AG20443 (cell line): ENCODE measurements at regions not wholly inside any gene's neighbourhood (a gene's known extent, or its start where the extent isn't known, plus 50 kb on each side); places are given as distances from the start of the nearest gene placed in this dataset.
"Not testable (repeated sequence)": the region's sequence is repeated elsewhere in the genome, so short reads cannot be mapped to it uniquely, and the experiment has no call there.

Experiments used
- DNase-seq: peaks from one replicate; pipeline ENCODE4 v3.0.0; 2012; ENCODE audit warnings: low spot score, mixed read lengths

DNA sequence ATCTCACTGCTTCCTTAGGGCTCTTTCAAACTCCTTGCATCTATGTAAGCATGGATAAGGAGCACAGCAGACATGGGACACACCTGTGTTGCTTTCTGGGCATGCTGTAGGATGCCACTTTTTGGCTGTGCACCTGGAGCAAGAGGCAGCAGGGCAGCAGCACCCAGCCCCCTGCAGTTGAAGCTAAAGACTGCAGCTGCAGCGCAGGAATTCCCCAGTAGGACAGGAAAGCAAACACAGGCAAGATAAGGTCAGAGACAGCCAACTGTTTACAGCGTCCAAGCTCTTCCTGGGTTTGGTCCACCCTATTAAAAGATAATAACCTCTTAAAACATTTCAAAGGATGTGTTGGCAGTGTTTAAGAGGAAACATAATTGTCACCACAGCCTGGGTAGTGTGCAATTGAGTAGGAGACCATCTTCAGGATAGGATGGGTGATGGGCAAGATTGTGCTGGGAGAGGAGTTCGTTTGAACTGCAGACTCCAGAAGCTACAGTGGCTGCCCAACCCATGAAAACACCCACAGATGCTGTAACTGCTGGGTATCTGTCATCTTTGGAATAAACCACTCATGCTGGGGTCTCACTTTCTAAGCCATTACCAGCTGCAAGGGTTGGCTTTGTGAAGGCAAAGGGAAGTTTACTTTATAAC lies 242.3 kb upstream of the PLGLB1 start:
- not testable (repeated sequence) for DNase-seq

DNA sequence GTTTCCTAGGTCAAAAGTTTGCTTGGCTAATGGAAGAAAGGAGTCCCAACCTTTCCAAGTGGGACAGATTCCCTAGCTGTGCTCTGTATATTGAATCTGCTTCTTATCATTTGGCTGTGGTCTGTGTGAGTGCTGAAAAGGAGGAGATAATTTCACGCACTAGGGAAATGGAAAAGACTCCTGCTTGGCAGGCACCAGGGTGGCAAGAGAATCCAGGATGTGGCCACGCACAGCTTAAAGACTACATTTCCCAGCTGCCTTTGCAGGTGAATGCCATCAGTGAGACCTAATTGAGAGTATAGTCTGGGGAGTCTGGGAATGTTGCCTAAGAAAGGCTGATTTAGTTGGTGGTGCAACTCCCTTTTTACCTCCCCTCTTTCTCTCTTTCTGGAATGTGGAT lies 253.5 kb upstream of the PLGLB1 start:
- DNase-seq = not testable (repeated sequence)

DNA sequence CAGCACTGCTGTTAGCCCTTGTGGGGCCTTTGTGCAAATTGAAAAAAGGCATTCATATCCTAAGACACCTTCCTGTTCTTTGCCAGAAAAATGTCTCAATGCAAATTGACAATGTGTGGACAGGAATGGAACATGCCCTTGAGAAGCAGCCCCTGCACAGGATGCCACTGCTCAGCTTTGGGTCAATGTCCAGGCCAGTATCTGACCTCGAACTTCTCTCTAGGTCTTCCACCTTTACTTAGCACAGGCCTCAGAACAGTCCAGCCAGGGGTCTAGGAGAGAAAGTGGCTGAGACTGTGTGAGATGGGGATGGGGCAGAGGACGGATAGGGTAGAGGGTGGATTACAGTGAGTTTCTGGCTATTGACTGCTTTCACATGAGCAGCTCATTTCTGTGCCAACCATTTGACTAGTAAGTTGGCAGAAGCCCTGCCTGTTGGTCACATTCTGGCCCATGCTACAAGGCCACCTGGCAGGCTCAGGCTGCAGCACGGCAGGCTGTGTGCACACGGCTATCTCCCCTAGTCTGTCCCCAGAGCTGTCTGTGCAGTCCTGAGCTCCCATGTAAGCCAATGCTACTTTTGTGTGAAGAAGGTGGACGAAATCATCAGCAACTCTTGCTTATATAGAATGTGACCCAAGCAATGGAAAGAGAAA lies 254.5 kb upstream of the PLGLB1 start:
- not testable (repeated sequence) for DNase-seq

DNA sequence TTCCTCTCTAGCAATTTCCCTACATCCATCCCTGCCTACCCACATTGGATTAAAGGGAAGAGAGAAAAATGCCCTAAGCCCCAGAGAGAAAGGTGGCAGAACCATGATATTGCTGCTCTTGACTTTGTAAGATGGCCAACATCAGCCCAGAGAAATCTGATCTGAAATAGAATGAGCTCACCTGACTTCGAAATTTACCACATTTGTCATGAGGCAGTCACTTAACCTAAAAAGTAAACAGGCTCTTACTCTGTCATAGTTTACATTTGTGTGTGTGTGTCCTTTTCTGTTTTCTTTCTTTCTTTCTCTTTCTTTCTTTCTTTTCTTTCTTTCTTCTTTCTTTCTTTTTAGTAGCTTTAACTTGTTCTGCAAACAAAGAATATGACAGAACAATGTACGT lies 255.0 kb upstream of the PLGLB1 start:
- DNase-seq = not testable (repeated sequence)

DNA sequence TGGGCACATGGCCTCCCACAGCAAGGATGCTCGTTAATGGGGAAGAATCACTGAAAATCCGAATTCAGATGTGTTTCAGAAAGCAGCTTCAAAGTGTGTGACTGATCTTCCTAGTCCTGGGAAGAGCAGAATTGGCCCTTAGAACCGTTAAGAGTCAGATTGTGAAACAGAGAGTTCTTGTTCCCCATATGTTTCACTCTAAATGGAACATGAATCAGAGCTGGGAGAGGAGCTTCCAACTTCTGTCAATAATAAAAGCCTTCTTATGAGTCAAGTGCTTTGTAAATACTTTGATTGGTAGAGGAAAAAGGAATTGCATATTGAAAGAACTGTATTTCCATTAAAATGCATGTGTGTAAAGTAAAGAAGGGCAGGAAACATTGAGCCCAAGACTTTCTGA lies 256.1 kb upstream of the PLGLB1 start:
- DNase-seq = not testable (repeated sequence)

DNA sequence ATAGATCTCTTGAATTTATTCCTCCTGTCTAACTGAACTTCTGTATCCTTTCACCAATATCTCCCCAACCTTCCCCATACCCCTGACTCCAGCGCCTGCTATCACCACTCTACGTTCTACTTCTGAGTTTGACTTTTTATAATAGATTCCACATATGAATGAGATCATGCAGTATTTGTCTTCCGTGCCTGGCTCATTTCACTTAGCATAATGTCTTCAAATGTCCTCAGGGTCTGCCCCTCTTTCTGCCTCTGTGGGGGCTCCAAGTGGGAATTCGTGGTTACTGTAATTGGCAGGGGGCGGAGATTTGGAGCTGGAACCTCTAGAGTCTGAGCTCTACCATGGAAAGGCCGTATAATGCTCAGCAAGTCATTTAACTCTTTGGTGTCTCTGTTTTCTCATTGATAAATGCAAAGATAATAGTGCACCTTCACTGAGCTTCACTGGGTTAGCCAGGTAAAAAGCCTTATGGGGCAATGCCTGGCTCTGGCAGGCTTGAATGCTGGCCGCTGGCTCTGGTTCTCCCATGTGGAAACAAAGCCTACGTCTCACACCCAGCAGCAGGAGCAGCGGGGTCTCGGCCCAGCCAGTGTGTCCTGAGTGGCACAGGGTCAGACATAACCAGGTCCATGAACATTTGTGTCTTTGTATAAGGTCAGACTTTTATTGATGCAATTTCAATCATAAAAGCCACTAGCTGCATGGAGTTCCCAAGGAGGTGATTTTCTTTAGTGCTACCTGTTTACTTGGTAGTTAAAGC lies 259.1 kb upstream of the PLGLB1 start:
- DNase-seq = not testable (repeated sequence)

DNA sequence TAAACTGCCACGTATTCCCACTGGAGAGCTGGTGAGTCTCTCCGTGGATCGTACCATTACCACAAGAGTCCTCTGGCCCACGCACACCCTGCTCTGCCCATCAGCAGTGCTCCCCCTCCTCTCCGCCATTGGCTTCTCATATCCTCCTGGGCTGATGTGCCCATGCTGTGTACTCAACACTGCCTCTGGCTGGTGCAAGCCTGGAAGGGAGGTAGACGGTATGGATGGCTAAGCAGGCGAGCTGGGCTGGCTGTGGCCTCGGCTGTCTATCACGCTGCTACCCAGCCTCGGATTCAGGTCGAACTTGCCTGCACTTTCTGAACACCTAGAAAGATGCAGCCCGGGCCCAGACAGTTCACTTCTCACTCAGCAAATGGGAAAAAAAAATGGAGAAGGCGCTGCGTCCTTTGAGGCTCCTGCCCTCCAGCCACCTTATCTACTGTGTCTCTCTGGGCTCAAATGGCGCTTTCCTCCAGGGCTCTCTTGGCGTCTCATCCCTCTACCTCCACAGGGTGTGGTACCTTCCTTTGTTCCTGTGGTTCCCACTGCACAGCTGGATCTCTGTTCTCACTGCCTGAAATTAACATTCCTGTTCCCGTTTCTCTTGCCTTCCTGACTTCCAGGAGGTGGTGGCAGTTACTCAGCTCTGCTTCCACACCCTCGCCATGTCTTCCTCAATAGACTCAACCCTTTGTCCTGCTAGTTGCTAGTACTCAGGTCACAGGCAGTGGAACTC lies 262.3 kb upstream of the PLGLB1 start:
- DNase-seq = not testable (repeated sequence)

DNA sequence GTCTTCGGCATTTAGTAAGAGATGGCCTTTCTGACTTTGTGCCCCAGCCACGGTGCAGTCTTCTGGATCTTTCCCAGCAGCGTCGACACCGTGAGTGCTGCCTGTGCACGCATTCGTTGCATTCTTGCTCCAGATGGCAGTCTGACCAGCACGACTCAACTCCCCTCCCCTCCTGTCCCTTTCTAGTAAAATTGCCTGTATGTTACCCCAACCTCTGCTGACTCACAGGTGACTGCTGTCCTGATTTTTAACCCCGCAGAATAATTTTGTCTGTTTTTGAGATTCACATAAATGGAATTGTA lies 262.8 kb upstream of the PLGLB1 start:
- not testable (repeated sequence) for DNase-seq

DNA sequence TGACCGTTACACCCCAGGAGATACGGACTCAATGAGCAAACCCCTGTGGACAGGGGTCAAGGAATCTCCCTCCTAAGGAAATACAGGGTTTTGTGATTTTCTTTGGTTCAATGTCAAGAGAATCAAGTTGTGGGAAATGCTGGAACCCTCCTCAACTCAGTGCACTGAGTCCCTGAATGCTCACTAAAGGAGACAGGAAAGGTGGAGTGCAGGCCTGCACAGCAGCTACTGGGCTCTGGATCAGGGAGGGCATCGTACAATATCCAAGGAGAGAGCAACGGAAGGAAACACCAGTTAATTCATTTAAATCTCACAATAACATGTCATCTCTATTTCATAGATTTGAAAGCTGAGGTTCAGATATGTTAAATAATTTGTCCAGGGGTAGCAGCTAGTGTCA lies 263.5 kb upstream of the PLGLB1 start:
- DNase-seq = not testable (repeated sequence)

DNA sequence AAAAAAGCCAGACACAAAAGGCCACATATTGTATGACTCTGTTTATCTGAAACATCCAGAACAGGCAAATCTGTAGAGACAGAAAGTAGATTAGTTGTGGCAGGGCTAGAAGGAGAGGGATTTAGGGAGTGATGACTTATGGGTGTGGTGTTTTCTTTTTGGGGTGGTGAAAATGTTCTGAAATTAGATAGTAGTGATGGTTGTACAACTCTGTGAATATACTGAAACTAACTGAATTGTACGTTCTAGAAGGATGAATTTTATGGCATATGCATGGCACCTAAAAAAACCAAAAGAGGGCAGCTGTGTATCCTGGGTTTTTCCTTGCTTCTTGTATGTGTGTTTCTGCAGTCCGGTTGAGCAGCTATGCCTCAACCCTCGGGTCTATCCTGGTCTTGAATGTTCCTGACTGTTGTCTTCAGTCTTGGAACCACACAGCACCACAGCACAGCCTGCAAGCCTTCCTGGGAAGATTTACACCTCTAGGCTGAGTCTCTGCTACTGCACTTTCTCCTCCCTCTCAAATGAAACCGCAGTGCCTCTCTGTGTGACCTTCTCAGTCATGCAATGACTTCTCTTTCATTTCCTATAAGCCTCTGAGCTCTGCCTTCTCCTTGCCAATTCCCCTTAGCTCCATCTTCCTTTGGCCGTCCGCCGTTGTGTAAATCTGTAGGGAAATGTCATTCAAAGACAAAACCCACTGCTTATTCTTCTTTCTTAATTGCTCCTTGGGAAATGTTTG lies 269.1 kb upstream of the PLGLB1 start:
- DNase-seq = not testable (repeated sequence)

DNA sequence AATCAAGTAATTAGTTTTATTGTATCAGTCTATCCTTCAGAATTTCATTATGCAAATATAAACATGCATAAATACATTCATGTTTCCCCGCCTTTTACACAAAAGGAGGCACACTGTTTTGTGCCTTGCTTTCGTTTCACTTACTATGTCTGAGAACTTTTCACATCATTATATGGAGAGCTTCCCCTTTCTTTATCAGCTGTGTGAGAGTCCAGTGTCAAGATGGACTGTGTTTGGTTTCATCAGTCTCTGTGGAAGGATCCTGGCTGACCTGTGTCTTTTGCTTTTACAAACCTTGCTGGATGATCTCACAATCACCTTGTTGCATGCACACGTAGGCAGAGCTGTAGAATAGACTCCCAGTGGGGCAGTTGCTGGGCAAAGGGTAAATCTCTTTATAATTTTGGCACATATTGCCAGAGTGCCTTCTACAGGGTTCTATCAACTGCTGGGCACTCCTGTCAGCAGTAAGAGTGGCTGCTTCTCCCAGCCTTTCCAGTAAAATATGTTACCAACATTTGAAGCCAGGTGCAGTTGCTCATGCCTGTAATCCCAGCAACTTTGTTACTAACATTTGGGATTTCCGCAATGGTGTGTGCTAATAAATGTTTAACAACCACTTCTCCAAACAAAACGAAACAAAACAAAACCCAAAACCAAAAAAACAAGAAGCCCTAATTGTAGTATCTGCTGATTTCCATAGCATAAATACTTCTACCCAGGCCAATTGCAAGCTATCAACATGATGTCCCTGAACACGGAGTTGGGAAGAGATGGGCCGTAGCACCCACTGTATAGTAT lies 270.0 kb upstream of the PLGLB1 start:
- not testable (repeated sequence) for DNase-seq

DNA sequence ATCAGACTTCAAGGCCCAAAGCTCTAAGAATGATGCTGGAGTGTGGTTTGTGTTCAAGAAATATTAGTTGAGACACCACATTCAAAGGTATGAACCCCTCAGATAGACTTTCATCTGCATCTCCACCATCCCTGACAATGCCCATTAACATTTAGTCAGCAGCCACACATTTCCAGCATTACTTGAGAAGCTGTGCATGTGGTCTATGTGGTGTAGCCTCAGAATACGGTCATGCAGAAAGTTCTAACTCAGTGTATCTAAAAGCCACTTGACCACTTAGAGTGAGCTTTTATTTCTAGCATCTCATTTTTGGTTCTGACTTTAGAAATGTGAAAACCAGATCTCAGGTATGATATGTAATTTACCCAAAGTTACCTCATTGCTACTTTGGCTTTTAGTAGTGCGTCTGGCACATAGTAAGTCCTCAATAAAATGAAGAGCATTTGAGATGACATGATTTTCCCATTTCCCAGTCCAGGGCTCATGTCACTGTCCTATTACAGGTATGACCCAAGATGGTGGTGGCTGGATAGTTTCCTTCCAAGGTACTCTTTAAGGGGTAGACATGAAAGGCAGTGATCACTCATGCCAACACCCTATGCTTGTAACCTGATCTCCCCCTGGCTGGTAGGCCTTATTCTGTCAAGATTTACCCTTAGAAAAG lies 272.4 kb upstream of the PLGLB1 start:
- DNase-seq = not testable (repeated sequence)

DNA sequence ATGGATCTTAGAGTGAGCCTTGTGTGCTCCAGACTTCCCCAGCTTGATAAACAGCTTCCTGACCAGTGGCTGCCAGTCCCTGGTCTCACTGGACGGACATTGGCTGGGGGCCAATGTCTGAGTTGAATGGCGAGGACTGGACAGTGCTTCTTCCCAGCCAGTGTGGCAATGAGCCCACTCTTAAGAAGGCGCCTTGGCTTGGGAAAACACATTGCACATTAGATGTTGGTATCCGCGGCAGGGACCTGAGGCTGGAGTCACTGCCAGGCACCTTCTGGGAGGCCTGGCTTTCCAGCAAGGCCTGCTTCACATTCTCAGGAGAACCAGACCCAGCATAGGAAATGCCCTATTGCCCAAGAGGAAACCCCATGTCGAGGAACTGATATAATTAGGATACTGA lies 273.5 kb upstream of the PLGLB1 start:
- DNase-seq = not testable (repeated sequence)

DNA sequence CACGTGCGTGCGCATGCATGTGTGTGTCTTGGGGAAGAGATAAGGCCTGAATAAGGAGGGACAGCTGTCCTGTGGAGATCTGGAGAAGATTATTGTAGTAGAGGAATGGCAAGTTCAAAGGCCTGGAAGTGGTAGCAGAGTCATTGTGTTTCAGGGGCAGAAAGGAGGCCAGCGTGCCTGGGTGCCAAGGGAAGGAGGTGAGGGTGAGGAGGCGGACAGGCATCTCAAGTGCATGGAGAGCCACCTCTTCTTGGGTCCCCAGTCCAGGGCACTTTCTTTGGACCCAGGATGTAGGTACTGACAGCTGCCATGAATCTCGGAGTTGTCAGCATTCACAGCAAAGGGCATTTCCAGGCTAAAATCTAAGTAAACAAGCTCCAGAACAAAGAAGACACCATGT lies 279.7 kb upstream of the PLGLB1 start:
- DNase-seq = not testable (repeated sequence)

DNA sequence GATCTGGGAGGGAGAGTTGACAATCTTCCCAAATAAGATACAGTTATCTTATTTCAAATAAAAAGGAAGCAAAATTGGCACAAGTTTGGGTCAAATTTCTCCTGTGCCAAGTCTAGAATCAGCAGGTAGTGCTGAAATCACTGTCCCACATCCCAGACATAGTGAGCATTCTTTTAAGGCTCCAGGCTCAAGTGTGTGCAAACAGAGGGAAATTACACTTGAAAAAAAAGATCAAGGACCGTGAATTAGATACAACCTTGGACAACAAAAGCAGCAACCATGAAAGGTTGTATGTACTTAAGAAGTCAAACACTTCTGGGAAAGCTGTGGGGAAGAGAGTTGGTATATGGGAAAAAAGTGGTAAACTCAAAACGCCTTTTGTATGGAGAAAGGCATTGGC lies 280.2 kb upstream of the PLGLB1 start:
- not testable (repeated sequence) for DNase-seq

DNA sequence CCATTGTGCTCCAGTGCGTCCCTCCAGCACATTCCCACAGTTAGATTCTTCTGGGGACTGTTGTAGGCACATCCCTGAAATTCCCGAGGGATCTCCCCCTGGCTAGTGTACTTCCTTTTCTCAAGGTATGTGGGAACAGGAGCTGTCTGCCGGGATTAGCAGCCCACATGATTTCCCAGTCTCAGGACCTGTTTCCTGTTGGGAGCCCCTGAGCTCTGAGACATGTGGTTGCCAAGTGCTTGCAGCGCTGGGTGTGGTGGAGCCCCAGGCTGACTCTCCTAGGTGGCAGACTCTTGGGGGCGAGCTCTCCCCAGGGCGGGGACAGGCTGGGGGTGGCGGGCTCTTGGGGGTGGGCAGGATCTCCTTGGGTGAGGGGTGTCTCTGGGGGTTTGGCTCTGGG lies 287.0 kb upstream of the PLGLB1 start:
- DNase-seq = not testable (repeated sequence)

DNA sequence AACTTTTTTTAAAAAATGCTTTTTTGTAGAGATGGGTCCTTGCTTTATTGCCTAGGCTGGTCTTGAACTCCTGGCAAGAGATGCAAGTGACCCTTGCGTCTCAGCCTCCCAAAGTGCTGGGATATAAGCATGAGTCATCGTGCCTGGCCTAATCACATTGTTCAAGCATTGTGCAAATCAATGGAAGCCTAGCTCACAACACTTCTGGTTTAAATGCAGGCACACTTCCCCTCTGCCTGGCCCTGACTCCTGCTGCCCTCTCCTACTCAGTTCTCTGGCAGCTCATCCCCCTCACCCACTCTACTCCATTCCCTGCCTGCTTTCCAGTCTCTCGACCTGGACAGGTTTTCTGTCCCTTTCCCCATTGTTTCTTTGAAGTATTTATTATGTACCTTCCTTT lies 288.1 kb upstream of the PLGLB1 start:
- DNase-seq = not testable (repeated sequence)

DNA sequence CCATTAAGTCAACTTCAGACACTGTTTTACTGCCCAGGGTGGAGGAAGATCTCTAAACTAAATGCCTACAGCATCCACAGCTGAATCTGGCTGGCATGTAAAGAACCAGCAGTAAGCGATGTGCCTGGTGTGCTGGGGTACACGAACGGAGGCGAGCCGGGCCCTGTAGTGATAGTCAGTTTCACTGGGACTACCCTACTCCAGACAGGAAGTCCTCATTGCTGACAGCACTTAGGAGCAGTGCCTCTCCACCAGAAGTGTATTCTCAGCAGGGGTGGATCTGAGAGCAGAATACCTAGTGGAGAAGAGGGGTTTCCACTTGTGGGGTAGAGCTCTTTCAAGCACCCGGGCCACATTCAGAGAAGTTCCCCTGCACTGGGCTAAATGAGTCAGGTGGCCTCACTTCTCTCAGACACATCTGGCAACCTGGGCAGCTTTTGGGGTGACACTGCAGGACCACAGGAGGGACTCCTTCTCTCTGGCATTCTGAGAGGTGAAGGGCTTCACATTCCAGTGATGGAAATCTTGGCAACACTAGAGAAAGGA lies 290.3 kb upstream of the PLGLB1 start:
- DNase-seq = not testable (repeated sequence)

DNA sequence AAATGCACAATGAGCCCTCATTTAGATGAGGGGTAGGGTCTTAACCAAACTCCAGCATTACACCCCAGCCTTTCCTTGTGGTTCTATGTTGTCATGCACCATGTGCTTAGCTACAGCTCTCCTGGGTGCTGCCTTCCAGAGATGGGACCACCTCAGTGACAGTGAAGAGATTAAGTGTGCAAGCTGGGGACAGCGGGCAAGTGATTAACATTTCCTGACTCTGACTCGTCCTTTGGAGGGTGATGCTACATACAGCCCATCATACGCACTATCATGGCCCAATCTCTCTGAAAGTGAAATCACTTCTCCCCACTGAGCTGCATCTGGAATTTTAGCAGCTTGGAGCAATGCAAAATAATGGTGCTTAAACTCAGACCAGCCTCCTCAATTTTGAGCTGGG lies 293.0 kb upstream of the PLGLB1 start:
- DNase-seq = not testable (repeated sequence)
